ENCODE measurements at regions not wholly inside any gene's neighbourhood (a gene's known extent, or its start where the extent isn't known, plus 50 kb on each side); places are given as distances from the start of the nearest gene placed in this dataset.

GRCh38 chr9:30574355-30575151 lies 1809.9 kb upstream of the ACO1 start:
- CTCF ChIA-PET = no interaction called here
- TF ChIP-seq CTCF (conservative IDR thresholded peaks at IDR 0.05; ENCODE audit: low read depth) = no peak
- no peak overlapping the region for H3K27ac ChIP-seq
- POLR2A ChIA-PET (ENCODE audit: low non-redundant PET) = no interaction called here
- DNase-seq (ENCODE audit: low spot score) = no peak

- POLR2A ChIA-PET (ENCODE audit: low non-redundant PET) = no interaction called here
- no peak for TF ChIP-seq CTCF (conservative IDR thresholded peaks at IDR 0.05; ENCODE audit: low read depth)
Measured at GRCh38 chr9:30575218-30575617, 1809.2 kb upstream of the ACO1 start.

DNA sequence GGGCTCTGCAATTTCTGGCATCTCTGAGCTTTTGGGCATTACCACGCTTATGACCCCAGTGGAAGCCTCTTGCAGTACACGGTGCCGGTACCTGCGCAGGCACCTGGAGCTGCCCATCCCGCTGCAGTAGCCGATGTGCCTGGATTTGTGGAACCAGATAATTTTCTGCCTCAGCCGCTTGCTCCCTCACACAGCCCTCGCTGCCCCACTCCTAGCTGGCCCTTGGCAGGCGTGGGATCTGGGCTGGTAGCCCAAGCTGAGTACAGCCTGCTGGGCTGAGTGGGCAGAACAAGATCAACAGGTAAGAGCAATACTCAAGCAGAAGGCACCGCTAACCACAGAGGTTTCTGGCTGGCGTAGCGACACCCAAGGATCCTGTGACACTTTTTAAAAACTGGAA lies 1808.8 kb upstream of the ACO1 start:
- POLR2A ChIA-PET (ENCODE audit: low non-redundant PET) = no interaction called here
- TF ChIP-seq CTCF (conservative IDR thresholded peaks at IDR 0.05; ENCODE audit: low read depth) = no peak
- no peak overlapping the region for H3K27ac ChIP-seq
- no peak for DNase-seq (ENCODE audit: low spot score)
- CTCF ChIA-PET = no interaction called here

More at GRCh38 chr9:30575218-30575617, 1809.2 kb upstream of the ACO1 start:
- no peak overlapping the region for H3K27ac ChIP-seq
- no peak for DNase-seq (ENCODE audit: low spot score)
- CTCF ChIA-PET = no interaction called here

- H3K27ac ChIP-seq = no peak overlapping the region
- no peak for TF ChIP-seq CTCF (conservative IDR thresholded peaks at IDR 0.05; ENCODE audit: low read depth)
- DNase-seq (ENCODE audit: low spot score) = no peak
- POLR2A ChIA-PET (ENCODE audit: low non-redundant PET) = no interaction called here
- CTCF ChIA-PET = no interaction called here
Measured at GRCh38 chr9:30579810-30580209, 1804.6 kb upstream of the ACO1 start.

- DNase-seq (ENCODE audit: low spot score) = no peak
- ChIA-PET CTCF (no interaction called here), POLR2A (ENCODE audit: low non-redundant PET) (no interaction called here)
- no peak for TF ChIP-seq CTCF (conservative IDR thresholded peaks at IDR 0.05; ENCODE audit: low read depth)
- H3K27ac ChIP-seq = no peak overlapping the region
Measured at GRCh38 chr9:30582240-30582639, 1802.2 kb upstream of the ACO1 start.

GRCh38 chr9:30584559-30584958 lies 1799.9 kb upstream of the ACO1 start:
- ChIA-PET CTCF (no interaction called here), POLR2A (ENCODE audit: low non-redundant PET) (no interaction called here)
- no peak overlapping the region for H3K27ac ChIP-seq
- no peak for TF ChIP-seq CTCF (conservative IDR thresholded peaks at IDR 0.05; ENCODE audit: low read depth)
- DNase-seq (ENCODE audit: low spot score) = no peak

Measured in RWPE1 (cell line).